HUES6 (cell line): ENCODE measurements at regions not wholly inside any gene's neighbourhood (a gene's known extent, or its start where the extent isn't known, plus 50 kb on each side); places are given as distances from the start of the nearest gene placed in this dataset.

Experiments used
- H3K27ac ChIP-seq: 2 replicates; pipeline ENCODE4 v1.7.0; 2013; ENCODE audit warnings: low read depth, mild to moderate bottlenecking, low read length, inconsistent platforms
- H3K27me3 ChIP-seq: 2 replicates; pipeline ENCODE4 v1.6.1; 2013; ENCODE audit warnings: low read length; ENCODE audit not compliant: control insufficient read depth, insufficient read depth
- H3K36me3 ChIP-seq: 2 replicates; pipeline ENCODE4 v1.6.1; 2013; ENCODE audit warnings: low read length; ENCODE audit not compliant: control insufficient read depth, insufficient read depth
- H3K4me1 ChIP-seq: 2 replicates; pipeline ENCODE4 v1.6.1; 2013; ENCODE audit warnings: low read length; ENCODE audit not compliant: control insufficient read depth, insufficient read depth
- H3K4me3 ChIP-seq: 2 replicates; pipeline ENCODE4 v1.5.1; 2013; ENCODE audit warnings: low read depth, low read length
- H3K9ac ChIP-seq: one replicate; pipeline ENCODE4 v1.6.1; 2013; ENCODE audit warnings: mild to moderate bottlenecking, low read length
- H3K9me3 ChIP-seq: 2 replicates; pipeline ENCODE4 v1.6.1; 2013; ENCODE audit warnings: low read depth, low read length; ENCODE audit not compliant: control insufficient read depth, insufficient read depth

GRCh38 chrX:140848800-140849199, 139.2 kb downstream of the LINC00632 start:
- Histone ChIP-seq H3K27me3 (no peaks in the 10 kb centered on the region), H3K9me3 (no peaks in the 10 kb centered on the region)

GRCh38 chrX:140860718-140861117, 141.7 kb upstream of the SPANXB1 start:
- H3K36me3 ChIP-seq = no peaks in the 10 kb centered on the region
- no peak overlapping the region for H3K9ac ChIP-seq
- H3K9me3 ChIP-seq = 0 out of 2 replicates have a peak, but pooled peaks cover 4% of the 10 kb centered on the region
- no peaks in the 10 kb centered on the region; the same call in 1 of the 2 replicates for H3K27me3 ChIP-seq
- no peaks in the 10 kb centered on the region for H3K4me1 ChIP-seq
- H3K4me3 ChIP-seq = no peak overlapping the region
- H3K27ac ChIP-seq = no peak overlapping the region

More at GRCh38 chrX:140848800-140849199, 139.2 kb downstream of the LINC00632 start:
- no peaks in the 10 kb centered on the region for H3K36me3 ChIP-seq
- H3K9ac ChIP-seq = no peak overlapping the region
- no peaks in the 10 kb centered on the region for H3K4me1 ChIP-seq
- H3K4me3 ChIP-seq = no peak overlapping the region
- no peak overlapping the region for H3K27ac ChIP-seq

GRCh38 chrX:140866446-140866845, 135.9 kb upstream of the SPANXB1 start:
- no peak overlapping the region for H3K9ac ChIP-seq
- H3K4me1 ChIP-seq = no peaks in the 10 kb centered on the region
- H3K27ac ChIP-seq = no peak overlapping the region
- peaks cover 7% of the 10 kb centered on the region; the same call in 1 of the 2 replicates for H3K9me3 ChIP-seq
- H3K27me3 ChIP-seq = no peaks in the 10 kb centered on the region; the same call in 1 of the 2 replicates
- no peaks in the 10 kb centered on the region for H3K36me3 ChIP-seq
- H3K4me3 ChIP-seq = no peak overlapping the region

- H3K27me3 ChIP-seq = no peaks in the 10 kb centered on the region; the same call in 1 of the 2 replicates
- H3K27ac ChIP-seq = no peak overlapping the region
- H3K4me3 ChIP-seq = no peak overlapping the region
- no peak overlapping the region for H3K9ac ChIP-seq
- H3K4me1 ChIP-seq = no peaks in the 10 kb centered on the region
- no peaks in the 10 kb centered on the region for H3K9me3 ChIP-seq
- no peaks in the 10 kb centered on the region for H3K36me3 ChIP-seq
Measured at GRCh38 chrX:140912606-140913005, 89.8 kb upstream of the SPANXB1 start.

- no peaks in the 10 kb centered on the region for H3K36me3 ChIP-seq
- no peaks in the 10 kb centered on the region; the same call in 1 of the 2 replicates for H3K27me3 ChIP-seq
- H3K9me3 ChIP-seq = no peaks in the 10 kb centered on the region
- H3K4me1 ChIP-seq = 0 out of 2 replicates have a peak, but pooled peaks cover 3% of the 10 kb centered on the region
- H3K9ac ChIP-seq = no peak overlapping the region
- H3K27ac ChIP-seq = no peak overlapping the region
- no peak overlapping the region for H3K4me3 ChIP-seq
Measured at GRCh38 chrX:140913802-140914501, 88.4 kb upstream of the SPANXB1 start.

GRCh38 chrX:140916872-140917271, 85.5 kb upstream of the SPANXB1 start:
- H3K4me3 ChIP-seq = no peak overlapping the region
- no peak overlapping the region for H3K9ac ChIP-seq
- H3K9me3 ChIP-seq = no peaks in the 10 kb centered on the region
- H3K36me3 ChIP-seq = no peaks in the 10 kb centered on the region
- H3K4me1 ChIP-seq = 0 out of 2 replicates have a peak, but pooled peaks cover 3% of the 10 kb centered on the region
- no peaks in the 10 kb centered on the region for H3K27me3 ChIP-seq
- no peak overlapping the region for H3K27ac ChIP-seq

- H3K9me3 ChIP-seq = no peaks in the 10 kb centered on the region
- no peak overlapping the region for H3K4me3 ChIP-seq
- 0 out of 2 replicates have a peak, but pooled peaks cover 3% of the 10 kb centered on the region for H3K4me1 ChIP-seq
- no peaks in the 10 kb centered on the region for H3K36me3 ChIP-seq
- no peak overlapping the region for H3K27ac ChIP-seq
- no peak overlapping the region for H3K9ac ChIP-seq
- H3K27me3 ChIP-seq = no peaks in the 10 kb centered on the region
Measured at GRCh38 chrX:140917354-140918115, 84.9 kb upstream of the SPANXB1 start.

GRCh38 chrX:140918398-140919038, 83.9 kb upstream of the SPANXB1 start:
- Histone ChIP-seq H3K4me1 (0 out of 2 replicates have a peak, but pooled peaks cover 3% of the 10 kb centered on the region), H3K9ac (no peak overlapping the region), H3K36me3 (no peaks in the 10 kb centered on the region), H3K27ac (peak overlapping the region; percentile 9; the same call in 1 of the 2 replicates), H3K9me3 (no peaks in the 10 kb centered on the region), H3K27me3 (no peaks in the 10 kb centered on the region), H3K4me3 (no peak overlapping the region)

GRCh38 chrX:140920416-140920815, 82.0 kb upstream of the SPANXB1 start:
- H3K9ac ChIP-seq = no peak overlapping the region
- no peaks in the 10 kb centered on the region for H3K27me3 ChIP-seq
- H3K4me3 ChIP-seq = no peak overlapping the region
- no peaks in the 10 kb centered on the region for H3K9me3 ChIP-seq
- H3K36me3 ChIP-seq = no peaks in the 10 kb centered on the region
- H3K4me1 ChIP-seq = 0 out of 2 replicates have a peak, but pooled peaks cover 3% of the 10 kb centered on the region
- H3K27ac ChIP-seq = no peak overlapping the region

- H3K9me3 ChIP-seq = no peaks in the 10 kb centered on the region
- H3K4me1 ChIP-seq = 0 out of 2 replicates have a peak, but pooled peaks cover 3% of the 10 kb centered on the region
- H3K27ac ChIP-seq = no peak overlapping the region
- H3K9ac ChIP-seq = no peak overlapping the region
- H3K27me3 ChIP-seq = no peaks in the 10 kb centered on the region; the same call in 1 of the 2 replicates
- no peaks in the 10 kb centered on the region for H3K36me3 ChIP-seq
- no peak overlapping the region for H3K4me3 ChIP-seq
Measured at GRCh38 chrX:140923118-140923517, 79.3 kb upstream of the SPANXB1 start.
